Endodermal cell (in vitro differentiated cells): ENCODE measurements at regions not wholly inside any gene's neighbourhood (a gene's known extent, or its start where the extent isn't known, plus 50 kb on each side); places are given as distances from the start of the nearest gene placed in this dataset.

ENCODE experiments used
- DNase-seq: peaks from one replicate; pipeline ENCODE4 v3.0.0-alpha.2; 2017
- H3K27ac ChIP-seq: 2 replicates; pipeline ENCODE4 v1.5.1; 2013; ENCODE audit warnings: mild to moderate bottlenecking, low read depth, low read length, moderate library complexity
- H3K27me3 ChIP-seq: 2 replicates; pipeline ENCODE4 v1.6.1; 2013; ENCODE audit warnings: mild to moderate bottlenecking, low read length, moderate library complexity; ENCODE audit not compliant: insufficient read depth, control insufficient read depth, poor library complexity, severe bottlenecking
- H3K36me3 ChIP-seq: 2 replicates; pipeline ENCODE4 v1.7.0; 2013; ENCODE audit warnings: mild to moderate bottlenecking, low read length, moderate library complexity; ENCODE audit not compliant: control insufficient read depth, insufficient read depth
- H3K4me1 ChIP-seq: one replicate; pipeline ENCODE4 v1.7.0; 2013; ENCODE audit warnings: low read length; ENCODE audit not compliant: control insufficient read depth, insufficient read depth
- H3K4me3 ChIP-seq: 2 replicates; pipeline ENCODE4 v1.5.1; 2013; ENCODE audit warnings: mild to moderate bottlenecking, low read length, moderate library complexity
- H3K9ac ChIP-seq: 2 replicates; pipeline ENCODE4 v1.6.1; 2013; ENCODE audit warnings: mild to moderate bottlenecking, low read length, moderate library complexity; ENCODE audit not compliant: poor library complexity, severe bottlenecking; ENCODE audit errors: extremely low read depth
- H3K9me3 ChIP-seq: 2 replicates; pipeline ENCODE4 v1.6.1; 2013; ENCODE audit warnings: mild to moderate bottlenecking, low read length, moderate library complexity; ENCODE audit not compliant: control insufficient read depth
- H3K27ac Mint-ChIP-seq: 2 replicates; pipeline ENCODE4 v1.8.0; 2020; ENCODE audit warnings: mixed read lengths
- H3K27me3 Mint-ChIP-seq: 2 replicates; pipeline ENCODE4 v1.8.0; 2021; ENCODE audit warnings: mild to moderate bottlenecking, mixed read lengths; ENCODE audit not compliant: insufficient read depth
- H3K36me3 Mint-ChIP-seq: 2 replicates; pipeline ENCODE4 v1.8.0; 2020; ENCODE audit warnings: low read depth, mixed read lengths
- H3K4me1 Mint-ChIP-seq: 2 replicates; pipeline ENCODE4 v1.8.0; 2020; ENCODE audit warnings: mixed read lengths
- H3K4me3 Mint-ChIP-seq: 2 replicates; pipeline ENCODE4 v1.8.0; 2020; ENCODE audit warnings: mild to moderate bottlenecking, moderate library complexity, mixed read lengths
- H3K9me3 Mint-ChIP-seq: 2 replicates; pipeline ENCODE4 v1.8.0; 2020; ENCODE audit warnings: mild to moderate bottlenecking, mixed read lengths
- CTCF ChIP-seq: fragments of 200-600 bp; sonication (generic); conservative IDR thresholded peaks from 2 replicates; pipeline ENCODE4 v1.5.0; 2021; ENCODE audit warnings: antibody characterized with exemption, mild to moderate bottlenecking
- WGBS, 2 experiments: methylation state at CpG; one replicate each; pipeline versions ENCODE4 v1.1.5 to v1.1.7; 2013; ENCODE audit warnings: missing lambda C conversion rate in 2 of 2, mixed read lengths in 1 of 2; ENCODE audit not compliant: insufficient coverage in 1 of 2, insufficient read length in 1 of 2; 5-methylcytosine and 5-hydroxymethylcytosine counted together

GRCh38 chr2:211132573-211132972 lies 576.2 kb downstream of the CPS1 start:
- no peak overlapping the region for H3K4me3 ChIP-seq
- no peak overlapping the region for H3K9ac ChIP-seq
- no peaks in the 10 kb centered on the region for H3K4me1 Mint-ChIP-seq
- no peaks in the 10 kb centered on the region for H3K36me3 Mint-ChIP-seq
- H3K36me3 ChIP-seq: no peaks in the 10 kb centered on the region
- H3K27ac ChIP-seq: no peak overlapping the region
- H3K27ac Mint-ChIP-seq: no peak overlapping the region
- no peaks in the 10 kb centered on the region for H3K27me3 Mint-ChIP-seq
- 88 to 100% methylated on average over 1 to 2 of the region's 2 CpGs for WGBS, 2 experiments
- no peak overlapping the region for H3K4me3 Mint-ChIP-seq
- TF ChIP-seq CTCF: no peak
- peaks cover 2% of the 10 kb centered on the region for H3K4me1 ChIP-seq
- no peaks in the 10 kb centered on the region for H3K27me3 ChIP-seq
- no peak for DNase-seq
- H3K9me3 Mint-ChIP-seq: peaks cover 8% of the 10 kb centered on the region
- H3K9me3 ChIP-seq: peaks cover 6% of the 10 kb centered on the region

DNA sequence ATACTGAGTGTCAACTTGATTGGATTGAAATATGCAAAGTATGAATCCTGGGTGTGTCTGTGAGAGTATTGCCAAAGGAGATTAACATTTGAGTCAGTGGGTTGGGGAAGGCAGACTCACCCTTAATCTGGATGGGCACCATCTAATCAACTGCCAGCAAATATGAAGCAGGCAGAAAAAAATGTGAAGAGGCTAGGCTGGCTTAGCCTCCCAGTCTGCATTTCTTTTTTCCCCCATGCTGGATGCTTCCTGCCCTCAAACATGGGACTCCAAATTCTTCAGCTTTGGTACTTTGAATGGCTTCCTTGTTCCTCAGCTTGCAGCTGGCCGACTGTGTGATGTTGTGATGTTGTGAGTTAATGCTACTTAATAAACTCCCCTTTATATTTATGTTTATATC lies 577.4 kb downstream of the CPS1 start:
- H3K4me3 ChIP-seq: no peak overlapping the region
- Mint-ChIP-seq H3K9me3 (peaks cover 8% of the 10 kb centered on the region), H3K4me3 (no peak overlapping the region), H3K36me3 (no peaks in the 10 kb centered on the region), H3K27ac (no peak overlapping the region), H3K27me3 (no peaks in the 10 kb centered on the region), H3K4me1 (no peaks in the 10 kb centered on the region)
- peaks cover 6% of the 10 kb centered on the region for H3K9me3 ChIP-seq
- no peaks in the 10 kb centered on the region for H3K36me3 ChIP-seq
- no peak for DNase-seq
- H3K27ac ChIP-seq: no peak overlapping the region
- H3K9ac ChIP-seq: no peak overlapping the region
- no peak for TF ChIP-seq CTCF
- H3K4me1 ChIP-seq: peaks cover 2% of the 10 kb centered on the region
- no peaks in the 10 kb centered on the region for H3K27me3 ChIP-seq
- WGBS, 2 experiments: no CpG with 5 or more reads among the region's 1 CpG

GRCh38 chr2:211138551-211138950 lies 582.2 kb downstream of the CPS1 start:
- Histone ChIP-seq H3K9me3 (peaks cover 6% of the 10 kb centered on the region), H3K36me3 (no peaks in the 10 kb centered on the region), H3K4me3 (no peak overlapping the region), H3K9ac (no peak overlapping the region), H3K27ac (no peak overlapping the region), H3K4me1 (no peaks in the 10 kb centered on the region), H3K27me3 (no peaks in the 10 kb centered on the region)
- H3K36me3 Mint-ChIP-seq: no peaks in the 10 kb centered on the region
- H3K4me1 Mint-ChIP-seq: no peaks in the 10 kb centered on the region
- no peak for DNase-seq
- no peak overlapping the region for H3K27ac Mint-ChIP-seq
- peaks cover 2% of the 10 kb centered on the region for H3K27me3 Mint-ChIP-seq
- WGBS, 2 experiments: 88 to 96% methylated on average over 3 to 5 of the region's 5 CpGs
- H3K9me3 Mint-ChIP-seq: peaks cover 8% of the 10 kb centered on the region
- H3K4me3 Mint-ChIP-seq: no peak overlapping the region
- no peak for TF ChIP-seq CTCF
